Transverse colon (tissue), 4 donors: ENCODE measurements at regions not wholly inside any gene's neighbourhood (a gene's known extent, or its start where the extent isn't known, plus 50 kb on each side); places are given as distances from the start of the nearest gene placed in this dataset.
A peak's percentile ranks its signal among the peaks of the same experiment; 100 is the strongest.

Source experiments
- DNase-seq: peaks from one replicate; pipeline ENCODE4 v3.0.0-alpha.2; 2019
- H3K27ac ChIP-seq, 4 donors: fragments of 200-600 bp; sonication (generic); 2 replicates each; pipeline ENCODE4 v1.5.1; 2016 to 2018; ENCODE audit warnings: inconsistent platforms in 4 of 4
- H3K27me3 ChIP-seq: fragments of 200-600 bp; sonication (generic); 2 replicates; pipeline ENCODE4 v1.5.1; 2017; ENCODE audit warnings: inconsistent platforms
- H3K36me3 ChIP-seq, 4 donors: fragments of 200-600 bp; sonication (generic); 2 replicates each; pipeline ENCODE4 v1.5.1; 2017 to 2019; ENCODE audit warnings: inconsistent platforms in 4 of 4
- H3K4me1 ChIP-seq, 4 donors: fragments of 200-600 bp; sonication (generic); 2 replicates each; pipeline ENCODE4 v1.5.1; 2017 to 2020; ENCODE audit warnings: inconsistent platforms in 4 of 4
- H3K4me3 ChIP-seq, 4 donors: fragments of 200-600 bp; sonication (generic); 1 replicate in 1 of 4; 2 replicates in 3 of 4; pipeline versions ENCODE4 v1.5.1 to v1.6.1; 2017 to 2019; ENCODE audit warnings: inconsistent platforms in 4 of 4
- H3K9me3 ChIP-seq, 2 donors: fragments of 200-600 bp; sonication (generic); 2 replicates each; pipeline ENCODE4 v1.5.1; 2017 to 2019; ENCODE audit warnings: inconsistent platforms in 2 of 2
- CTCF ChIP-seq, 5 experiments: fragments of 200-600 bp in 3 of 5; fragments of 450-650 bp in 2 of 5; sonication (generic) in 3 of 5; IDR thresholded peaks; 1 replicate in 2 of 5; 2 replicates in 3 of 5; pipeline ENCODE4 v1.5.1; 2016 to 2017; ENCODE audit warnings: antibody characterized with exemption in 5 of 5, inconsistent platforms in 3 of 5, mild to moderate bottlenecking in 2 of 5, moderate library complexity in 1 of 5
- EP300 ChIP-seq: sonication (generic); formaldehyde crosslinking; IDR thresholded peaks from one replicate; pipeline ENCODE4 v1.6.1; 2017; ENCODE audit warnings: antibody characterized with exemption, low read depth
- POLR2A ChIP-seq: fragments of 450-650 bp; IDR thresholded peaks from one replicate; pipeline ENCODE4 v1.6.1; 2016; ENCODE audit warnings: antibody characterized with exemption, mild to moderate bottlenecking, moderate library complexity
- POLR2AphosphoS5 ChIP-seq, 3 donors: sonication (generic); formaldehyde crosslinking; IDR thresholded peaks; one replicate each; pipeline ENCODE4 v1.6.1; 2016; ENCODE audit warnings: antibody characterized with exemption in 3 of 3
- WGBS, 2 donors: methylation state at CpG; one replicate each; pipeline ENCODE4 v1.1.5; 2018; ENCODE audit warnings: low coverage in 1 of 2; 5-methylcytosine and 5-hydroxymethylcytosine counted together
- in situ Hi-C, 4 donors: fragments of 200-750 bp; cut with MboI; loops; one replicate each; pipeline versions ENCODE4 v1.15.0 to v1.15.1; 2017; ENCODE audit warnings: low sequenced_read_pairs in 3 of 4, low pct_ligation_motif_present in 1 of 4, low pct_unique_long_range_greater_than_20kb in 1 of 4
- intact Hi-C: fragments of 100-400 bp; cut with DNase I; formaldehyde crosslinking; loops from one replicate; pipeline ENCODE4 v1.15.1; 2023; ENCODE audit warnings: low total_unique reads

DNA sequence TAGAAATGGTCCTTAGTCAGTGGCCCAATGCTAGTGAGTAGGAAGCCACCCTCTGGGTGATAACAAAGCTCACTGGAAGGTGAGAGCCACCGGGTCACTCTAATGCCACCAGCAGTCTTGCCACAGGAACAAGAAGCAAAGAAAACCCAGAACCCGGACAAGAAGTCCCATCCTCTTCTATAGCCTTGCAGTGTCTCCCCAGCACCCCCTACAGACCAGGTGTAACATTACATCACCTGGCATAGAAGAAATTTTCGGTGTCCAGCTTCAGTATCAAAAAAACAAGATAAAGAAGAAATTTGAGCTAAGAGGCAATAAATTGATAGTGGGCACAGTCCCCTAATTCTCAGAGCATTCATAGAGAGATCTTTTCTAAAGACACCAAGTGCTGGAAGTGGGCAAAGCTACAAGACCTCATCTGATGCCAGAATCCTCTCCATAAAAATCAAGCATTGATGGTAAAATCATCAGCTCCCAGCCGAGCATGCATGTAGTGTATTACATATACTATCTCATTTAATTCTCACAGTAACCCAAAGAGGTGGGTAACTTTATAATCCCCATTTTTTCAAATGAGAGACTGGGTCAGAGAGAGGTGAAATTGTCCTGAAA, 491.0 kb downstream of the MATN1 start:
- in situ Hi-C loops (no loop called here), intact Hi-C loops (no loop called here)
- TF ChIP-seq CTCF (IDR thresholded peaks at IDR 0.05), result peak; percentile 35 to 58 (median 39)
- no peak for TF ChIP-seq POLR2AphosphoS5 (IDR thresholded peaks at IDR 0.05)
- no peak for TF ChIP-seq EP300
- TF ChIP-seq POLR2A, result no peak
- WGBS, 2 donors, result 34 to 44% methylated on average over 2 to 4 of the region's 4 CpGs
- H3K27ac ChIP-seq, result no peak overlapping the region
- H3K27me3 ChIP-seq, result no peaks in the 10 kb centered on the region
- no peak overlapping the region for H3K4me3 ChIP-seq
- H3K4me1 ChIP-seq, result no peaks in the 10 kb centered on the region
- no peaks in the 10 kb centered on the region for H3K9me3 ChIP-seq
- DNase-seq, result no peak
- no peaks in the 10 kb centered on the region for H3K36me3 ChIP-seq

- intact Hi-C loops, result no loop called here
- TF ChIP-seq POLR2A (no peak), POLR2AphosphoS5 (IDR thresholded peaks at IDR 0.05) (no peak), EP300 (no peak), CTCF (IDR thresholded peaks at IDR 0.05) (no peak)
- DNase-seq, result no peak
- Histone ChIP-seq H3K27me3 (no peaks in the 10 kb centered on the region), H3K9me3 (no peaks in the 10 kb centered on the region), H3K4me1 (no peaks in the 10 kb centered on the region), H3K4me3 (no peak overlapping the region), H3K27ac (no peak overlapping the region), H3K36me3 (no peaks in the 10 kb centered on the region)
- in situ Hi-C loops, result no loop called here
- WGBS, 2 donors, result 91% methylated on average over 9 of the region's 9 CpGs; no CpG with 5 or more reads in 1 of the 2 donors
These were observed 493.4 kb downstream of the MATN1 start for GRCh38 chr1:30229960-30230359.

DNA sequence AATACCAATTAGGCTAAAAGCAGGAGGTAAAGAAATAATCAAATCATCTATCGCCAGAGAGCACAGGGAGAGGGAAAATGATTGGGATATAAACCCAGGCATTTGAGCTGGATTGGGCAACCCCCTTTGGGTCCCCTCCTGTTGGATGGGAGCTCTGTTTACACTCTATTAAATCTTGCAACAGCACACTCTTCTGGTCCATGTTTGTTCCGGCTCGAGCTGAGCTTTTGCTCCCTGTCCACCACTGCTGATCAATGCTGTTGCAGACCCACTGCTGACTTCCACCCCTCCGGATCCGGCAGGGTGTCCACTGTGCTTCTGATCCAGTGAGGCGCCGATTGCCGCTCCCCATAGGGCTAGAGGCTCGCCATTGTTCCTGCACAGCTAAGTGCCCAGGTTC, 493.8 kb downstream of the MATN1 start:
- Histone ChIP-seq H3K4me1 (no peaks in the 10 kb centered on the region), H3K36me3 (no peaks in the 10 kb centered on the region), H3K27ac (no peak overlapping the region), H3K4me3 (no peak overlapping the region), H3K27me3 (no peaks in the 10 kb centered on the region), H3K9me3 (no peaks in the 10 kb centered on the region)
- TF ChIP-seq POLR2AphosphoS5 (IDR thresholded peaks at IDR 0.05), result no peak
- no peak for TF ChIP-seq POLR2A
- TF ChIP-seq EP300, result no peak
- no peak for TF ChIP-seq CTCF (IDR thresholded peaks at IDR 0.05)
- intact Hi-C loops (no loop called here), in situ Hi-C loops (no loop called here)
- no peak for DNase-seq
- 45 to 80% methylated on average over 3 to 9 of the region's 9 CpGs for WGBS, 2 donors

- WGBS, 2 donors, result 11 to 39% methylated on average over 5 to 6 of the region's 6 CpGs
- DNase-seq, result no peak
- H3K9me3 ChIP-seq, result no peaks in the 10 kb centered on the region
- H3K27me3 ChIP-seq, result peaks cover 4% of the 10 kb centered on the region
- no peak overlapping the region for H3K27ac ChIP-seq
- H3K36me3 ChIP-seq, result no peaks in the 10 kb centered on the region
- H3K4me1 ChIP-seq, result no peaks in the 10 kb centered on the region
- intact Hi-C loops (no loop called here), in situ Hi-C loops (no loop called here)
- H3K4me3 ChIP-seq, result no peak overlapping the region
- TF ChIP-seq CTCF (IDR thresholded peaks at IDR 0.05) (no peak), POLR2A (no peak), POLR2AphosphoS5 (IDR thresholded peaks at IDR 0.05) (no peak), EP300 (no peak)
These were observed 496.7 kb downstream of the MATN1 start for GRCh38 chr1:30226648-30227047.
